Right renal pelvis (tissue), 4 donors: ENCODE measurements at regions not wholly inside any gene's neighbourhood (a gene's known extent, or its start where the extent isn't known, plus 50 kb on each side); places are given as distances from the start of the nearest gene placed in this dataset.
"Not testable (repeated sequence)": the region's sequence is repeated elsewhere in the genome, so short reads cannot be mapped to it uniquely, and the experiment has no call there.

Experiments
- DNase-seq, 4 donors: peaks; one replicate each; pipeline ENCODE4 v3.0.0-alpha.2; 2013; ENCODE audit warnings: low read depth in 4 of 4, low spot score in 3 of 4, missing footprints in 1 of 4

DNA sequence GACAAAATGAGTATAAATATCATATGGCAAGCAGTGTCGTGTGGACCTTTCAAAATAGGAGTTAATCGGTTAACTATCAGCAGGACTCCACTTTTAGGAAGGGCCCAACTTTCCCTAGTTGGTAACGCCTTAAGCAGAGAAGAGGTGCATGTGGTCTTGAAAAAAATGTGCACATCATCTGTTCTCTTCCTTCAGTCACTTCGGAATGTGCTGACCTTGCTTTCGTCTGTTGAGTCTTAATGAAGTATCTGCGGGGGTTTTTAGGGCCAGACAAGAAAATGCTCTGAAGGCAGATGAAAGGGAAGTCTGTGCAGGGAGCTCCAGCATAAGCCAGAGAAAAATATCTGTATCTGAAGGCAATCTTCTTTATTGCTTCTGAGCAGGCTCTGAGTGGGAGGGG is 185.2 kb downstream of the AEBP2 start:
- no peak for DNase-seq

DNA sequence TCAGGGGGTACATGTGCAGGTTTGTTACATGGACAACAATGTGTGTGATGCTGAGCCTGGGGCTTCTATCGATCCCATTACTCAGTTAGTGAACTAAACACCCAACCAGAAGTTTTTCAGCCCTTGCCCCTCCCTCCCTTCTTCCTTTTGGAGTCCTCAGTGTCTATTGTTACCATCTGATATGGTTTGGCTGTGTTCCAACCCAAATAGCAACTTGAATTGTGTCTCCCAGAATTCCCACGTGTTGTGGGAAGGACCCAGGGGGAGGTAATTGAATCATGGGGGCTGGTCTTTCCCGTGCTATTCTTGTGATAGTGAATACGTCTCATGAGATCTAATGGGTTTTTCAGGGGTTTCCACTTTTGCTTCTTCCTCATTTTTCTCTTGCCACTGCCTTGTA is 186.3 kb downstream of the AEBP2 start:
- DNase-seq: not testable (repeated sequence)

DNA sequence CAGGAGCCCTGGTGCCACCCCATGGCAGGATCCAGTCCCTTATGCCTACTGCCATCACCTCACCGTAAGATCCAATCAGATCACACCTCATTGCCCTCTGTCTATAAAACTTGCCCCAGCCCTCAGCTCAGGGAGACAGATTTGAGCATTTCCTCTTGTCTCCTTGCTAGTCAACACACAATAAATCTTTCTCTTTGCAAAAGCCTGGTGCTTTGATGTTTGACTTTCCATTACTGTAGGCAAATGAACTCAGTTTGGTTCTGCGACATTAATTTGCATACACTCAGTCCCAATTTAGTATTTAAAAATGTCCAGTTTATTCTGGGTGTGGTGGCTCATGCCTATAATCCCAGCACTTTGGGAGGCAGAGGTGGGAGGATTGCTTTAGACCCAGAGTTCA is 188.4 kb downstream of the AEBP2 start:
- DNase-seq: no peak

DNA sequence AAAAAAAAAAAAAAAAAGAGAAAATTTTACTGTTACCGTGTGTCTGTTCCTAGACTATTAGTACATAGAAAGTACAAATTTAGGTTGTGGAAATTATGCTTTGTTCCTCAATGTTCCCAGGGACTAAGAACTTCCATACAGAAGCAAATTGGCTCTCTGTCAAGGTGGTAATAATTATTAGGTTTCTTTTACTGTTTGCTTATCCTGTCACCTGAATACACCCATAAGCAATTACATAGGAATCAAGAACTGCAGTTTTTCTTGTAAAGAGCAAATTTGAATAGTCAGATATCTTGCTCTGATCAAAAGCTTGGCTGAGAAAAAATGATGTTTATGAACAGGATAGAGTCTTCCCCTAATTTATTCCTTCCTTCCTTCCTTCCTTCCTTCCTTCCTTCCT is 191.2 kb downstream of the AEBP2 start:
- no peak for DNase-seq

DNA sequence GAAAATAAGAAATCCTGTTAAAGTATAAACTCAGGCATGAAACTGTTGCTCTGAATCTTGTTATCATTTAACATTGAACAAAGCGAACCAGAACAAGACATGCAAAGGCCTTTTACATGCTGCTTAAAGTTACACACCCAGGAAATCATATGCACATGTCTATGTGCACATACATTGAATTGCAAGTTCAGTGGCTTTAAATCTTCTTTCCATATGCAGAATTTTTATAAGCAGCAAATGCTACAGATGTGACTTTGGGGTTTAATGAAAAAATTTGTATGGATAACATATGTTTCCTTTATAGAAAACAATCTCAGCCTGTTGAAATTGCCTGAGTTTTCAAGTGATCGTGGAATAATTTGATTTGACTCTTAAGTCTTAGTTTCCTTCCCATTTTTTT is 193.9 kb downstream of the AEBP2 start:
- no peak for DNase-seq

DNA sequence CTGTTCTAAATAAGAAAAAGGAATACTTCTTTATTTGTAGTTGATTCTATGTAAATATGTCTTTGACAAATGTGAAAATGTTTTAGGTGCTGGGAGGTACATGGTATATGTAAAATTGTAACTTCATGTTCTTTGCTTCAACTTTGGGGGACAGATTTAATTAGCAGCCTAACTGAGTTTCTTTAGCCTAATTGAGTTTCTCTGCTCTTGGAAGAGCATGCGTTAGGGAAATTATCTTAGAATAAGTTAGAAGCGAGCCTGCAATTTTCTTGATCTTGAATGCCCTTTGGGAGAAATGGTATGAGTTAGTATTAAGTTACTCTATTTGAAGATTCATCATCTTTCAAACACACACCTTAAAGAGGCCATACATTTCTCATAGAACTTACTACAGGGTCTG is 194.3 kb downstream of the AEBP2 start:
- no peak for DNase-seq

DNA sequence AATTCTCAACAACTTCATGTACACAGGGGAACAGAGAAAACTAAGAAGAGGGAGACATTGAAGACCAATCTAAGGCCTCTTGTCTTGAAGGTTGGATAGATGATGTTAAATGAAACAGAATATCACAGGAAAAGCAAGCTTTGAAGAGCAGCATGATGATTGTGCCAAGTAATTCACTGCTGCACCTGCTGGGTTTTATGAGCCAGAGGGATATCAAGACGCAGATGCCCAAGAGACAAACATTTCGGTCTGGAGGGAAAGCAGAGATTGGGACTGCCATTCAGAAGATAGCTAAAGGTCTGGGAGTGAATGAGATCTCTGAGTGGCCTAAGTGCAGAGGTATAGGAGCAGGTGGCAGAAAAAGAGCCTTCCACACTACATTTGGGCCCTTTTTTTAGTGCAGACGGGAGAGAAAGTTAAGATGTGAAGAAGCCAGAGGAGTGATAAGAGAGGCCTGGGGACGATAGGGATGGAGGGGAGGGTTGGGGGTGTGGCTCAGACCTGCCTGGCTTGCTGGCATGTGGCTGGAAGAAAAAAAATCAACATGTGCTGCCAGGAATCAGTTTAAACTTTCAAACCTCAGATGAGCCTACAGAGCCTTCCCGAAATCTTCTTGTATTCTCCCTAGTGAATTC is 200.6 kb downstream of the AEBP2 start:
- no peak for DNase-seq

DNA sequence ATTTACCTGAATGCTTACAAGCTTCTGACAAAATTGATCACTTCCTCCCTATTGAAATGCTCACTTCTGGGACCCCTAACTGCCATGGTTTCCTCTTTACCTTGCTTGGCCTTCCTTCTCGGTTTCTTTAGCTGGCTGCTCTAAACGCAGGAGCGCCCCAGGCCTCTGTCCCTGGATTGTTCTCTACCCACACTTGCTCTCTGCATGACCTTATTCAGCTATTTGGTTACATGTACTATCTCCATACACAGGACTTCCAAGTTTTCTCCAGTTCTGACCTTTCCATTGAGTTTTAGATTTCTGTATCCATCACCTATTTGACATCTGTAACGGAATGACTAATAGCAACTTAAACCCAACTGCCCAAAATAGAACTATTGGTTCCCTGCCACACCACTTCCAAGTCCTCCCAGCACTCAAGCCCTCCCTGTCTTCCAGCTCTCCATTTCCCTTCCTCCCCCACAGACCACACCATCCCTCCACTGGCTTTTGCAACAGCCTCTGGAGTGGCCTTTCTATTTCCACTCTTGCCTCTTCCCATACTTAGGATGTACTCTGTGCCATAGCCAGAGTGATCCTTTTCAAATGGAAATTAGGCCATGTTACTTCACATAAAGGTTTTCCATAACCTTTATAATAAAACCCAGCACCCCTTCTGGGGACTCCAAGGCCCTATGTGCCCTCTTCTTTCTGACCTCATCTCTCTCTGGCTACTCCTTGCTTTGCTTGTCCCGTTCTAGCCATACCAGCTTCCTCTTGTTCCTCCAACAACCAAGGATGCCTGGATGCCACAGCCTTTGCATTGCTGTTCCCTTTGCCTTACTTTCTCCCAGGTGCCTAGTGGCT is 202.2 kb downstream of the AEBP2 start:
- no peak for DNase-seq

DNA sequence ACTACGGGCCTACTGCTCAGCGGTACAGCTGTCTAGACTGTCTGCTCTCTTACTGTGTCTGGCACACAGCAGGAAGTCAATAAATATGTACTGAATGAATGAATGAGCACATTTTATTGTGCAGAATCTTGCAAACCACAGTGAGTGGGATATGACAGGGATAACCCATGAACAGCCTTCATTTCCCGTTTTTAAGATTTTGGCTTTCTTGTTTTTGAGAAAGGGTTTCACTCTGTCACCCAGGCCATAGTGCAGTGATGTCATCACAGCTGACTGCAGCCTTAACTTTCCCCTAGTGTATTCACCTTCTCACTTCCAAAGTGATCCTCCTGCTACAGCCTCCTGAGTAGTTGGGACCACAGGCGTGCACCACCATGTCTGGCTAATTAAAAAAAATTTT is 203.1 kb downstream of the AEBP2 start:
- no peak for DNase-seq

DNA sequence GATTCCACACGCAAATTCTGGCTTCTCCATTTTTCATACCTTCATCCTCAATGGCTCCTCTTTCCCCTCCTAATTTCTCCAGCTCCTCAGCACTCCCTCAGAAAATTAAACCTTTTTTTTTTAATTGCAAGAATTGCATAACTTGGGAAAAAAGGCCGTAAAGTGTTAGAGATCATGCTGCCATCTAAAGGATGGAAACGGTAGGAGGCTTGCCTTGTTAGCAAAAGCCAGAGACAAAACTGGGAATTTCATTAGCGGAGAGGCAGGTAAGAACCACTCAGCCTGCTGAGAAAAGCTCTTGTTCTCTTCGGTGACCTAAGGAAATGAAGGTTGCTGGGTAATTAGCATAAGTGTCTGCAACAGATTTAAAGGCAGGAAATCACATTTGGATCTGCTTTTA is 204.3 kb downstream of the AEBP2 start:
- peak; percentile 39 to 68 (median 50) for DNase-seq

DNA sequence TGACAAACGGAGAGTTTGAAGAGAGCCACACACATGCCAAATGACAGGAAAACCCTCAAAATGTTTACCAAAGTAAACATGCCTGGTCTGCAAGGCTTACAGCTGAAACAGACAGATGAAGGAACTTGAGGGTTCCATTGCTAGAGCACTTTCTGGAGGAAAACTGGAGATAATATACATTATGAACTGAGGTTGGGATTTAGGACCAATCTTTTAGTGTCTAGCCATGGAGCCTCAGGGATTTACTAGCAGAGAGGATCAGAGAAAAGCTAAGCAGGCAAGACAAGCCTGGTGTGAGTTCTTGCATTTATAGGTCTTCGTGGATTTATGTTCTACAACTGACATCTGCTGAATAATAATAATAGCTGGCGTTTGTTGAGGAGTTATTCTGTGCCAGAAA is 205.3 kb downstream of the AEBP2 start:
- DNase-seq: no peak

DNA sequence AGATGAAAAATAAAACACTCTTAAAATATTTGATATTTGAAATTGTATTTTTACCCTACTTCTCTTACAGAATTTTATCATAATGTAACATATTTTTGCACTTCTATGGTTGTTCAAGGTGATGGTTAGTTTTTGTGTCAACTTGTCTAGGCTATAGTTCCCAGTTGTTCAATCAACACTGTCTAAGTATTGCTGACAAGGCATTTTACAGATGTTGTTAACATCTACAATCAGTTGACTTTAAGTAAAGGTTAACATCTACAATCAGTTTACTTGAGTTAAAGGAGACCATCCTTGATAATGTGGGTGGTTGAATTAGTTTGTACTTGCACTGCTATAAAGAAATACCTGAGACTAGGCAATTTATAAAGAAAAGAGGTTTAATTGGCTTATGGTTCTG is 206.5 kb downstream of the AEBP2 start:
- no peak for DNase-seq

DNA sequence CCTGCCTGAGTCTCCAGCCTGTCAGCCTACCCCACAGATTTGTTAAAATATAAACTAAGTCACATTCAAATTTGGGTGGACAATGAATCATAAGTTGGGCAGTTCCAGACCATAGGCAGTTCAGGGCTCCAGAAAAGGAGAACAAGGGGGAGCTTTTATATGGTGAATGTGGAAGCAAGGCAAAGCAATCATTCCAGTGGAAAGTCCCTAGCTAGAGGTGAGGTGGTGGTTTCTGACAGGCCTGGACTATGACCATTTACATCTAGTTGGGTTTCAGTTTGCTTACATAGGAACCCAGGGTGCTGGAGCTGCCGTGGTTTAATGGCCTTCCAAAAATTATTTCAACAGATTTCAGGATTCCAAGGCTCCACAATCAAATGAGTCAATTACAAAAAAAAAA is 207.3 kb downstream of the AEBP2 start:
- DNase-seq: no peak

DNA sequence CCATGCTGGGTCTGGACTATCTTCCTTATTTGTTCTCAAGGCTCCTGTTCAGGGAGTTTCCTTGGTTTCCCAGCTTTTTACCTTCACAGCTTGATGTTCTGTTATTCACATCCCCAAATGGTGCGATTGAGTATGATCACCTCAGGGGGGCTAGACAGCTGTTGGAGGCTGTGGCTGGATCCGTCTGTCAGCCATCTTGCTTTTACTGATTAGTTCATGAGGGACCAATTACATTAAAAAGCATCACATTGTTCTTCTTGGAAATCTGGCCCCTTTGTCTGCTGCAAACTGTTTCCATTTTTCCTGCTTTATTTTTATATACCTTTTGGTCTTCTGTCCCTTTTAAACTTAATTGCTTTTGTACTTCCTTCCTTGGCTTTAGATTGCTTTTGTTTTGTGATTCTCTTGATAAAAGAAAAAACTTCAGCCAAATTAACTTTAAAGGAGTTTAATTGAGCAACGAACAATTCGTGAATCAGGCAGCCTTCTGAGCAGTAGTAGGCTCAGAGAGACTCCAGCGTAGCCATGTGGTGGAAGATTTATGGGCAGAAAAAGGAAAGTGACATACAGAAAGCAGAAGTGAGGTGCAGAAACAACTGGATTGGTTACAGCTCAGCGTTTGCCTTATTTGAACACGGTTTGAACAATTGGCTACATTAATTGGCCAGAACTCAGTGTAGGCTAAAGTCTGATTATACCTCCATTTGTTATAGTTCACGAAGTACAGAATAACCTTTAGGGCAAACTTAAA is 208.7 kb downstream of the AEBP2 start:
- no peak for DNase-seq

DNA sequence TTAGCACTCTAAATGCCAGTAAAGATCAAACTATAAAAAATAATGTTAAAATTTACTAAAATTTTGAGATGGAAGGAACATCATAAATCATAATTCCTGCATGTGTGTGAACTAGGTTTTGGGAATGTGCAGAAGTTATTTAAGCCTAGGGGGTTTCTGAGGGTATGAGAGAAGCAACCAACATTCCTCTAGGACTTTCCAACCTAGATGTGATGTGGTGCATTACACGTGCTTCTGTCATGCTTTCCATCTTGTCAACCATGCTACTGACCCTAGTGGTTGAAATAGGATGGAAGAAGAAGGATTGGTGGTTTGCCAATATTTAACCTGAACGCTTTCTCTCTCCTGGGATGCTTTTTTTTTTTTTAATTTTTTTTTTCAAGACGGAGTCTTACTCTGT is 209.3 kb downstream of the AEBP2 start:
- no peak for DNase-seq

DNA sequence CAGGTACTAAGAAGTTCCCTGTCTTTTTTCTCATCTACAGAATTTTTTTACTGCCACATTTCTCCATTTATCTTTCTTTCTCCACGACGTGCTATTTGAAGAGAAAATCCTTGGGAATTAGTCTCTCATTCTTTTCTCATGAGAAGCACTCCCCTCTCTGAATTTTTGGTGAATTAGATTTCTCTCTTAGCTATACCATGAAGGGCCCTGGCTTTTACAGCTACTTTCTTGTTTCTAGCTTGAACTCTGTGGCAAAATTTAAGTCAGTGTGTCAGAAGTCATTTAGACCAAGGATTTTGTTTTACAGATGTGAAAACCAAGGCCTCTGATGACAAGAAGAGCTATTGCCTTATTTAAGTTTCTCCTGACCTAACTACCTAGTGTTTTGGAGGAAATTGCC is 213.1 kb downstream of the AEBP2 start:
- no peak for DNase-seq

DNA sequence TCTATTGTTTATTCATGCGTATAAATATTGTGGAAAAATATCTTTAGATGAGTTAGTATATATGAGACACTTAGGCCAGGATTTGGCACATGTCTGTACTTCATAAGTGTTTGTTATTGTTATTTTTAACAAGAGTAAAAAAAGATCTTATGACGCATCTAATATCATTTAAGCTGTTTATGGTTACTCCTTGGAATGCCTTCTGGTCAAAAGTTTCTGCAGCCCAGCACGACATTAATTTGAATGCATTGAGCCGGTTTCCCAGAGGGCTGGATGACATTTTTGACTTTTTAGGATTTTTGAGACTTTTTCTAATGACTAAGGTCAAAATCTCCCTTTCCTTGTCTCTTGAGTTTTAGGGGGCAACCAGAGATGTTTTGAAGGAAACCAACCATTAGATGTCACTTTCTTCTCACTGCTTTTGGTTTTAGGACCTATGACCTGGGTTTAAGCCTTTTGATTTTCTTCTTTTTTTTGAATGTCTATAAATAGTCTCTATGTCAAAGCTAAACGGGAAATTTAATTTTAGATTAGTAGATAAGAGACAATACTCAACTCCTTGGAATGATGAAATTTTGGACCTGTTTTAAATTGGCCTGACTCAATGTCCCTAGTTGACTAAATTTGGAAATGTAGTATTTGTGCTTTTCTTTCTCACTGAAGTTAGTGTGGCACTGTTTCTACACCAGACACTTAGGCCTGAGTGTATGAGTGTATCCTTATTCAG is 215.5 kb downstream of the AEBP2 start:
- DNase-seq: no peak

DNA sequence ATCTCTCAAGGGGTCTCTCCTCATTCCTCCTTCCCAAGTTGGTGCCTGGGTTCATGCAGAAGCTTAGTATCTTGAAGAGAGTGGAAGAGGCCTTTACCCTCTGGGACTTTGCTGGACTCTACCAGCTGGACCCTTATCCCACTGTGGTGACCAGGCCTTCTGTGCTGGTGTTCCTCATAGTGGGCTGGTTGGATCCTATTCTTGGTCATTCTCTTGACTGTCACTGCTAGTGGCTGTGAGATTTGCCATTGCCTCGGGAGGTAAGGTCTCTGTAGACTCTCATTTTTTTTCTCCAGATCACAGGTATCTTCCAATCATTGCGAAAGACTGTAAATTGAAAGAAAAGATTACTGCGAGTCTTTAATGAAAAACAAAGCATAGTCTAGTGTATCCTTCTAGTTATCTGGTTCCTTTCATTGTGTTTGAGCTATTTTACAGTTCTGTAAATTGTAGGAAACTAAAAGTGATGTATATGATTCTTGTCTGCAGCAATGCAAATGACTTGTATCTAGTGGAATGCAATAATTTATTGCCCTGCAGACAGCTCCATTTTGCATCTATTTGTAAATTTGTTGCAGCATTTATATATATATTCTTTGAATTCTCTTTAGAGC is 217.9 kb downstream of the AEBP2 start:
- DNase-seq: no peak

DNA sequence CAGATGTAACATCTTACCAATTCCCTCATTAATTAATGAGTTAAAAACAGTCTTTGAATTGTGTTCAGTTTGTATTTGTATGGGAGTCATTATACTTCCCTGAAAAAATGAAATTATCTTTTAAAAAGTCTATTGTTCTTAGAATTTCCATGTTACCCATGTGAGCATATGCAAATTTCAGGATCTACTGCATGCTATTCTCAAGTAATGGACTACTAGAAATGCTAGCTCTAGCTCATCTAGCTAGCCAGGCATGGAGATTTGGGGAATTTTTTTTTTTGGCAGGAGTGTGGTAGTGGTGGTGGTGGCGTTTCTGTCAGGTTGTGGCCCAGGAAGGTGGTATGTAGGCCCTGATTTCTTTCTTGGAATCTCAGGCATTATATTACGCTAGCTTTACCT is 218.4 kb downstream of the AEBP2 start:
- DNase-seq: no peak

DNA sequence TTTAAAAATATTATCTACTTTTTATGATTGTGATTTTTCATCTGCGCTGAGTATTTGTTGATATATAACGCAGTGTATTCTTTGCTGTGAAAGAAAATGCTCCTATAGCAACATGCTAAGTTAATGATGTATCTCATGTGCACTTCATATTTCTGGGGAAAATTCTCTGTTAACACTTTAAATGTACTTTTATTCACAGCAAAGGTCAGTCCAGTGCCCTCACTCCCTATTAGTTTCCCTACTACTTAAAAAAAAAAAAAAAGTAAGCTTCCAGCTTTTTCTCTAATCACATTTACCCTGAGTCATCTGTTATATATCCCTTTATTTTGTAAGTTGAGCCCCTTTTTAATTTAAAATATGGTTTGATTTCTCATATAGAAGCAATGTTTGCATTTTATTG is 219.8 kb downstream of the AEBP2 start:
- no peak for DNase-seq

DNA sequence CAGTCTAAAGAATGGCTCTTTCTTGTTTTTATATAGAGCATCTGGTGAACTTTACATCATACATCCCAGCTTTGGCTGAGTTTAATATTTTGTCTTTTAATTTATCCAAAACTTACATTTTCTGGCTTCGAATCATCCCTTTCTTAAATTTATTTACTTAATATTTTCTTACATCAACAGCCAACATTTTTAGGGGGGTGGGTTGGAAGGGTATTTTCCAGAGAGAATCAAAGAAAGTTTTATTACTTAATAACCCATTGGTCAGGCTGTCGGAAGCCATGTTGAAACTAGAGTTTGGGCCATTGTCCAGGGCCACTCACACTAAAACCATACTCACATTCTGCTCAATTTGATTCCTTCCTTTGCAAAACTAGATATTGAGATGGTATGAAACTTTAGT is 220.2 kb downstream of the AEBP2 start:
- no peak for DNase-seq
